ENCODE measurements at regions not wholly inside any gene's neighbourhood (a gene's known extent, or its start where the extent isn't known, plus 50 kb on each side); places are given as distances from the start of the nearest gene placed in this dataset.

GRCh38 chr9:87234854-87235253 is 262.8 kb upstream of the DAPK1 start:
- Histone ChIP-seq H3K27me3 (replicated peaks) (no peaks in the 10 kb centered on the region), H3K4me3 (no peak overlapping the region), H3K27ac (no peak overlapping the region), H3K36me3 (no peaks in the 10 kb centered on the region), H3K4me1 (replicated peaks) (no peaks in the 10 kb centered on the region), H3K9me3 (replicated peaks) (no peaks in the 10 kb centered on the region)
- no peak for DNase-seq (ENCODE audit: low read depth in 1 of 2, low spot score in 2 of 2)

- no peaks in the 10 kb centered on the region for H3K36me3 ChIP-seq
- no peak overlapping the region for H3K4me3 ChIP-seq
- no peaks in the 10 kb centered on the region for H3K27me3 ChIP-seq (replicated peaks)
- no peak overlapping the region for H3K27ac ChIP-seq
- DNase-seq (ENCODE audit: low read depth in 1 of 2, low spot score in 2 of 2) = no peak
- H3K9me3 ChIP-seq (replicated peaks) = no peaks in the 10 kb centered on the region
- no peaks in the 10 kb centered on the region for H3K4me1 ChIP-seq (replicated peaks)
Measured at GRCh38 chr9:87236546-87236945, 261.1 kb upstream of the DAPK1 start.

- Histone ChIP-seq H3K27me3 (replicated peaks) (no peaks in the 10 kb centered on the region), H3K27ac (no peak overlapping the region), H3K36me3 (no peaks in the 10 kb centered on the region), H3K4me3 (no peak overlapping the region), H3K4me1 (replicated peaks) (no peaks in the 10 kb centered on the region), H3K9me3 (replicated peaks) (no peaks in the 10 kb centered on the region)
- no peak for DNase-seq (ENCODE audit: low read depth in 1 of 2, low spot score in 2 of 2)
Measured at GRCh38 chr9:87237336-87237735, 260.3 kb upstream of the DAPK1 start.

- H3K27ac ChIP-seq = no peak overlapping the region
- no peaks in the 10 kb centered on the region for H3K4me1 ChIP-seq (replicated peaks)
- H3K27me3 ChIP-seq (replicated peaks) = no peaks in the 10 kb centered on the region
- no peak overlapping the region for H3K4me3 ChIP-seq
- no peaks in the 10 kb centered on the region for H3K36me3 ChIP-seq
- DNase-seq (ENCODE audit: low read depth in 1 of 2, low spot score in 2 of 2) = no peak
- no peaks in the 10 kb centered on the region for H3K9me3 ChIP-seq (replicated peaks)
Measured at GRCh38 chr9:87238545-87238944, 259.1 kb upstream of the DAPK1 start.

- H3K36me3 ChIP-seq = no peaks in the 10 kb centered on the region
- H3K9me3 ChIP-seq (replicated peaks) = no peaks in the 10 kb centered on the region
- no peak overlapping the region for H3K4me3 ChIP-seq
- H3K4me1 ChIP-seq (replicated peaks) = no peaks in the 10 kb centered on the region
- no peak overlapping the region for H3K27ac ChIP-seq
- H3K27me3 ChIP-seq (replicated peaks) = no peaks in the 10 kb centered on the region
- DNase-seq (ENCODE audit: low read depth in 1 of 2, low spot score in 2 of 2) = no peak
Measured at GRCh38 chr9:87239312-87239711, 258.4 kb upstream of the DAPK1 start.

- Histone ChIP-seq H3K27ac (no peak overlapping the region), H3K27me3 (replicated peaks) (no peaks in the 10 kb centered on the region), H3K4me3 (no peak overlapping the region), H3K9me3 (replicated peaks) (no peaks in the 10 kb centered on the region), H3K36me3 (no peaks in the 10 kb centered on the region), H3K4me1 (replicated peaks) (no peaks in the 10 kb centered on the region)
- DNase-seq (ENCODE audit: low read depth in 1 of 2, low spot score in 2 of 2) = no peak
Measured at GRCh38 chr9:87243602-87244001, 254.1 kb upstream of the DAPK1 start.

GRCh38 chr9:87245271-87245670 is 252.4 kb upstream of the DAPK1 start:
- Histone ChIP-seq H3K4me3 (no peak overlapping the region), H3K27me3 (replicated peaks) (no peaks in the 10 kb centered on the region), H3K36me3 (no peaks in the 10 kb centered on the region), H3K9me3 (replicated peaks) (no peaks in the 10 kb centered on the region), H3K4me1 (replicated peaks) (no peaks in the 10 kb centered on the region), H3K27ac (no peak overlapping the region)
- DNase-seq (ENCODE audit: low read depth in 1 of 2, low spot score in 2 of 2) = no peak

- no peak overlapping the region for H3K27ac ChIP-seq
- no peaks in the 10 kb centered on the region for H3K27me3 ChIP-seq (replicated peaks)
- H3K36me3 ChIP-seq = no peaks in the 10 kb centered on the region
- no peak for DNase-seq (ENCODE audit: low read depth in 1 of 2, low spot score in 2 of 2)
- H3K4me3 ChIP-seq = no peak overlapping the region
- no peaks in the 10 kb centered on the region for H3K9me3 ChIP-seq (replicated peaks)
- no peaks in the 10 kb centered on the region for H3K4me1 ChIP-seq (replicated peaks)
Measured at GRCh38 chr9:87247097-87247496, 250.6 kb upstream of the DAPK1 start.

GRCh38 chr9:87249029-87249428 is 248.6 kb upstream of the DAPK1 start:
- Histone ChIP-seq H3K4me3 (no peak overlapping the region), H3K27ac (no peak overlapping the region), H3K4me1 (replicated peaks) (no peaks in the 10 kb centered on the region), H3K36me3 (no peaks in the 10 kb centered on the region), H3K9me3 (replicated peaks) (no peaks in the 10 kb centered on the region), H3K27me3 (replicated peaks) (no peaks in the 10 kb centered on the region)
- no peak for DNase-seq (ENCODE audit: low read depth in 1 of 2, low spot score in 2 of 2)

- no peaks in the 10 kb centered on the region for H3K4me1 ChIP-seq (replicated peaks)
- no peak for DNase-seq (ENCODE audit: low read depth in 1 of 2, low spot score in 2 of 2)
- H3K27ac ChIP-seq = no peak overlapping the region
- no peaks in the 10 kb centered on the region for H3K27me3 ChIP-seq (replicated peaks)
- H3K4me3 ChIP-seq = no peak overlapping the region
- no peaks in the 10 kb centered on the region for H3K9me3 ChIP-seq (replicated peaks)
- H3K36me3 ChIP-seq = no peaks in the 10 kb centered on the region
Measured at GRCh38 chr9:87250205-87250604, 247.5 kb upstream of the DAPK1 start.

- Histone ChIP-seq H3K4me1 (replicated peaks) (no peaks in the 10 kb centered on the region), H3K4me3 (no peak overlapping the region), H3K27ac (no peak overlapping the region), H3K27me3 (replicated peaks) (no peaks in the 10 kb centered on the region), H3K9me3 (replicated peaks) (no peaks in the 10 kb centered on the region), H3K36me3 (no peaks in the 10 kb centered on the region)
- DNase-seq (ENCODE audit: low read depth in 1 of 2, low spot score in 2 of 2) = no peak
Measured at GRCh38 chr9:87255431-87256155, 242.1 kb upstream of the DAPK1 start.

GRCh38 chr9:87256973-87257372 is 240.7 kb upstream of the DAPK1 start:
- Histone ChIP-seq H3K4me3 (no peak overlapping the region), H3K36me3 (no peaks in the 10 kb centered on the region), H3K27ac (no peak overlapping the region), H3K4me1 (replicated peaks) (no peaks in the 10 kb centered on the region), H3K9me3 (replicated peaks) (0 out of 2 replicates have a peak, but pooled peaks cover 2% of the 10 kb centered on the region), H3K27me3 (replicated peaks) (no peaks in the 10 kb centered on the region)
- DNase-seq (ENCODE audit: low read depth in 1 of 2, low spot score in 2 of 2) = no peak

- Histone ChIP-seq H3K27me3 (replicated peaks) (no peaks in the 10 kb centered on the region), H3K36me3 (no peaks in the 10 kb centered on the region), H3K4me3 (no peak overlapping the region), H3K27ac (no peak overlapping the region), H3K9me3 (replicated peaks) (0 out of 2 replicates have a peak, but pooled peaks cover 2% of the 10 kb centered on the region), H3K4me1 (replicated peaks) (no peaks in the 10 kb centered on the region)
- no peak for DNase-seq (ENCODE audit: low read depth in 1 of 2, low spot score in 2 of 2)
Measured at GRCh38 chr9:87259543-87260518, 237.8 kb upstream of the DAPK1 start.

- 0 out of 2 replicates have a peak, but pooled peaks cover 2% of the 10 kb centered on the region for H3K9me3 ChIP-seq (replicated peaks)
- H3K4me3 ChIP-seq = no peak overlapping the region
- H3K27me3 ChIP-seq (replicated peaks) = no peaks in the 10 kb centered on the region
- no peak overlapping the region for H3K27ac ChIP-seq
- H3K4me1 ChIP-seq (replicated peaks) = no peaks in the 10 kb centered on the region
- no peak for DNase-seq (ENCODE audit: low read depth in 1 of 2, low spot score in 2 of 2)
- H3K36me3 ChIP-seq = no peaks in the 10 kb centered on the region
Measured at GRCh38 chr9:87263291-87263690, 234.4 kb upstream of the DAPK1 start.
